HepG2 (cell line): ENCODE measurements at regions not wholly inside any gene's neighbourhood (a gene's known extent, or its start where the extent isn't known, plus 50 kb on each side); places are given as distances from the start of the nearest gene placed in this dataset.

Experiments
- ATAC-seq: fragments of 200-7000 bp; cut with Tn5 transposase; 3 replicates; pipeline ENCODE4 v1.9.1; 2020; ENCODE audit warnings: mild to moderate bottlenecking, moderate library complexity
- BruUV-seq: library from RNA; stranded (reverse); fragments of 400-500 nt; replicated peaks from 2 replicates; lab custom pipeline; 2021; lab: Mats Ljungman, UMichigan
- CTCF ChIA-PET: fragments of 300-600 bp; formaldehyde crosslinking; extraction: SDS; loops from one replicate; lab custom pipeline; 2021; ENCODE audit warnings: low total read pairs, inconsistent platforms, low intra/inter-chr PET ratio; lab: Yijun Ruan, JAX
- POLR2A ChIA-PET: fragments of 350-600 bp; sonication (Branson Sonifier 250); formaldehyde crosslinking; loops from one replicate; lab custom pipeline; 2020; ENCODE audit warnings: antibody characterized with exemption, inconsistent platforms; lab: Yijun Ruan, JAX
- DNase-seq: peaks from one replicate; pipeline ENCODE4 v3.0.0-alpha.2; 2015; ENCODE audit warnings: low spot score
- FAIRE-seq: peaks from 3 replicates; lab custom pipeline; 2011; peaks lifted over from hg19 to GRCh38; lab: Jason Lieb, UNC
- H2AFZ ChIP-seq: one replicate; pipeline ENCODE4 v1.6.1; 2011; ENCODE audit warnings: low read length, inconsistent platforms
- H3K27ac ChIP-seq: fragments of 300-600 bp; 3 replicates; pipeline ENCODE4 v1.8.0; 2011; ENCODE audit warnings: mixed run types, mild to moderate bottlenecking, mixed read lengths, low read length, inconsistent platforms; ENCODE audit not compliant: insufficient read depth; ENCODE audit errors: extremely low read length
- H3K27me3 ChIP-seq, 2 experiments: fragments of 200-600 bp in 1 of 2; 2 replicates in 1 of 2; 3 replicates in 1 of 2; pipeline versions ENCODE4 v1.6.0 to v1.8.0; 2011; ENCODE audit warnings: low read length in 2 of 2, mild to moderate bottlenecking in 2 of 2, moderate library complexity in 2 of 2, inconsistent platforms in 1 of 2; ENCODE audit not compliant: insufficient read depth in 2 of 2, control insufficient read depth in 1 of 2
- H3K36me3 ChIP-seq, 2 experiments: fragments of 200-600 bp in 1 of 2; replicated peaks in 1 of 2; 2 replicates in 1 of 2; 3 replicates in 1 of 2; pipeline versions ENCODE4 v1.5.1 to v1.8.0; 2011; ENCODE audit warnings: low read length in 2 of 2, inconsistent platforms in 1 of 2; ENCODE audit not compliant: insufficient read depth in 2 of 2, control insufficient read depth in 1 of 2
- H3K4me1 ChIP-seq: 2 replicates; pipeline ENCODE4 v1.5.1; 2012; ENCODE audit warnings: low read length, inconsistent platforms; ENCODE audit not compliant: insufficient read depth
- H3K4me2 ChIP-seq: 2 replicates; pipeline ENCODE4 v1.6.0; 2011; ENCODE audit warnings: low read depth, low read length, inconsistent platforms
- H3K4me3 ChIP-seq, 3 experiments: fragments of 200-600 bp in 1 of 3; sonication (generic), shearing (Covaris generic) in 1 of 3; replicated peaks in 1 of 3; 2 replicates each; pipeline ENCODE4 v1.5.1; 2011 to 2016; ENCODE audit warnings: low read length in 3 of 3, inconsistent platforms in 2 of 3, low read depth in 2 of 3, mild to moderate bottlenecking in 2 of 3, control low read depth in 1 of 3, mixed read lengths in 1 of 3; ENCODE audit not compliant: insufficient read depth in 1 of 3
- H3K79me2 ChIP-seq: one replicate; pipeline ENCODE4 v1.6.1; 2011; ENCODE audit warnings: low read length, inconsistent platforms; ENCODE audit not compliant: insufficient read depth
- H3K9ac ChIP-seq: 2 replicates; pipeline ENCODE4 v1.6.0; 2011; ENCODE audit warnings: mild to moderate bottlenecking, low read depth, low read length, inconsistent platforms; ENCODE audit not compliant: insufficient read depth
- H3K9me3 ChIP-seq: 2 replicates; pipeline ENCODE4 v1.5.1; 2012; ENCODE audit warnings: mild to moderate bottlenecking, low read length
- H4K20me1 ChIP-seq: 2 replicates; pipeline ENCODE4 v1.6.0; 2011; ENCODE audit warnings: inconsistent platforms, mild to moderate bottlenecking, low read length, moderate library complexity; ENCODE audit not compliant: insufficient read depth
- EP300 ChIP-seq, 3 experiments: sonication (generic) in 1 of 3; formaldehyde crosslinking in 1 of 3; IDR thresholded peaks; 2 replicates each; pipeline versions ENCODE4 v1.5.1 to v1.6.1; 2011 to 2020; ENCODE audit warnings: low read depth in 2 of 3, low read length in 2 of 3, borderline replicate concordance in 1 of 3, improper control_type of control experiment in 1 of 3, mild to moderate bottlenecking in 1 of 3, missing genetic modification reagents in 1 of 3, moderate library complexity in 1 of 3
- PRDM15 ChIP-seq: sonication (generic); formaldehyde crosslinking; IDR thresholded peaks from 2 replicates; pipeline ENCODE4 v1.4.0; 2020; ENCODE audit warnings: missing genetic modification reagents
- RFX1 ChIP-seq: fragments of 450-650 bp; IDR thresholded peaks from 2 replicates; pipeline ENCODE4 v1.6.1; 2017
- SKIL ChIP-seq: sonication (generic); formaldehyde crosslinking; IDR thresholded peaks from 2 replicates; pipeline ENCODE4 v1.8.0; 2022; ENCODE audit warnings: missing genetic modification reagents, mild to moderate bottlenecking, moderate library complexity, borderline replicate concordance
- SYNCRIP ChIP-seq: fragments of 200-400 bp; formaldehyde crosslinking; IDR thresholded peaks from 2 replicates; pipeline ENCODE4 v1.6.1; 2018; ENCODE audit warnings: mild to moderate bottlenecking, low read depth, low read length; ENCODE audit not compliant: insufficient read depth
- ZNF367 ChIP-seq: sonication (generic); formaldehyde crosslinking; IDR thresholded peaks from 2 replicates; pipeline ENCODE4 v1.4.0; 2020; ENCODE audit warnings: missing genetic modification reagents, borderline replicate concordance
- ZNF619 ChIP-seq: sonication (generic); formaldehyde crosslinking; IDR thresholded peaks from 2 replicates; pipeline ENCODE4 v1.4.0; 2020; ENCODE audit warnings: mild to moderate bottlenecking, missing genetic modification reagents
- WGBS: methylation state at CpG from one replicate; pipeline ENCODE4 v1.1.6; 2017; ENCODE audit warnings: low lambda C conversion rate; 5-methylcytosine and 5-hydroxymethylcytosine counted together
- in situ Hi-C: cut with HindIII; loops from 2 replicates; pipeline ENCODE4 v1.10.0; 2017; ENCODE audit warnings: low pct_unique_long_range_greater_than_20kb; ENCODE audit not compliant: extremely low pct_ligation_motif_present
- intact Hi-C: fragments of 100-400 bp; cut with micrococcal nuclease; formaldehyde crosslinking; loops from one replicate; pipeline ENCODE4 v1.10.0; 2022; ENCODE audit not compliant: unreplicated experiment

GRCh38 chr18:24761765-24762164 lies 301.3 kb downstream of the HRH4 start (continued):
- TF ChIP-seq SKIL: no peak
- TF ChIP-seq SYNCRIP: no peak

- Histone ChIP-seq H3K36me3 (no peaks in the 10 kb centered on the region), H3K9ac (no peak overlapping the region), H3K79me2 (no peaks in the 10 kb centered on the region), H3K4me2 (no peak overlapping the region), H3K4me1 (no peaks in the 10 kb centered on the region), H2AFZ (no peak overlapping the region), H3K4me3 (no peak overlapping the region), H4K20me1 (no peaks in the 10 kb centered on the region), H3K9me3 (0 out of 2 replicates have a peak, but pooled peaks cover 9% of the 10 kb centered on the region), H3K27ac (no peak overlapping the region), H3K27me3 (no peaks in the 10 kb centered on the region)
- in situ Hi-C loops (no loop called here), intact Hi-C loops (no loop called here)
- CTCF ChIA-PET: no interaction called here
- POLR2A ChIA-PET: no interaction called here
- no TSS peak for BruUV-seq
- no peak for FAIRE-seq
- WGBS: 0% methylated on average over 1 of the region's 1 CpG
- no peak for DNase-seq
- ATAC-seq: no peak
- TF ChIP-seq RFX1 (no peak), ZNF367 (CRISPR knock-in tag) (no peak), PRDM15 (CRISPR knock-in tag) (no peak), ZNF619 (CRISPR knock-in tag) (no peak), EP300 (IDR thresholded peaks at IDR 0.05; ENCODE audit: low read depth in 2 of 2, low read length in 2 of 2) (no peak), EP300 (CRISPR knock-in tag; IDR thresholded peaks at IDR 0.05; ENCODE audit: borderline replicate concordance) (no peak)
Measured at GRCh38 chr18:24762511-24762910, 302.1 kb downstream of the HRH4 start.
